Left colon (tissue), 2 donors: ENCODE measurements at regions not wholly inside any gene's neighbourhood (a gene's known extent, or its start where the extent isn't known, plus 50 kb on each side); places are given as distances from the start of the nearest gene placed in this dataset.
"Not testable (repeated sequence)": the region's sequence is repeated elsewhere in the genome, so short reads cannot be mapped to it uniquely, and the experiment has no call there.

Experiments used
- ATAC-seq: fragments of 200-7000 bp; cut with Tn5 transposase; one replicate; pipeline ENCODE4 v1.9.1; 2020; ENCODE audit warnings: mild to moderate bottlenecking, moderate library complexity
- DNase-seq, 2 donors: peaks; one replicate each; pipeline ENCODE4 v3.0.0-alpha.2; 2020
- intact Hi-C, 2 donors: fragments of 100-400 bp; cut with DNase I in 1 of 2; cut with micrococcal nuclease in 1 of 2; formaldehyde crosslinking; loops; one replicate each; pipeline versions ENCODE4 v1.11.2 to v1.14.0; 2022; cut with DNase I, micrococcal nuclease
- donor health status: DM: no; HTN: no; CAD: no.
- donor health status: DM: yes; HTN: yes; CAD: no.

DNA sequence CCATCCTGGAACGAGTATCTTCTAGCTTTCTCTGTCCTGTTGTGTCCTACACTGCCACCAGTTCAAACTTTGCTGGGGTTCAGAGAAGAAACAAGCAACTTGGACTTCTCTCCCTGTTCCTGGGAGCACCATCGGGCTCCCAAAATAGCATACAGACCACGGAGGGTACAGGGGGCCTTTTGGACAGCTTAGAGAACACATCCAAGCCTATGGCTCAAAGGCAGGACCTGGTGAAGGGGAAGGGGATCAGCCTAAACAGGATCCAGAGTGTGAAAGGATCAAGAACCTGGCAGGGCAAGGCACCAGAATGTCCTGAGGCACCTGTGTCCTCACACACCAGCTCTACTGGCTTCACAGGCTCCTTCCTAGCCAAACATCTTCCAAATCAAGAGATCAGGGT is 1336.5 kb downstream of the UQCRFS1 start:
- DNase-seq (no peak), ATAC-seq (no peak)
- intact Hi-C loops, result no loop called here

DNA sequence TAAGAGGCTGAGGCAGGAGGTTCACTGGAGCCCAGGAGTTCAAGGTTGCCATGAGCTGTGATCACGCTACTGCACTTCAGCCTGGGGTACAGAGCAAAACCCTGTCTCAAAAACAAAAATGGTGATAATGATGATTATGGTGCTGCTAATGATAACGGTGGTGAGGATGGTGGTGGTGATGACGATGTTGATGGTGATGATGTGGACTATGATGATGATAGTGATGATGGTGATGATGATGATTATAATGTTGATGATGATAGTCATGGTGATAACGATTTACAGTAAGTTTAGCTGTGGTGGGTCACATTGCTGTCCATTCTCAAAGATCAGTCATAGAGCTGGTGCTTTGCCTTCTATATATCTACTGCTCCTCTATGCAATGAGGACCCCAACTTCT is 1340.6 kb downstream of the UQCRFS1 start:
- intact Hi-C loops, result no loop called here
- no peak for ATAC-seq
- DNase-seq, result no peak

DNA sequence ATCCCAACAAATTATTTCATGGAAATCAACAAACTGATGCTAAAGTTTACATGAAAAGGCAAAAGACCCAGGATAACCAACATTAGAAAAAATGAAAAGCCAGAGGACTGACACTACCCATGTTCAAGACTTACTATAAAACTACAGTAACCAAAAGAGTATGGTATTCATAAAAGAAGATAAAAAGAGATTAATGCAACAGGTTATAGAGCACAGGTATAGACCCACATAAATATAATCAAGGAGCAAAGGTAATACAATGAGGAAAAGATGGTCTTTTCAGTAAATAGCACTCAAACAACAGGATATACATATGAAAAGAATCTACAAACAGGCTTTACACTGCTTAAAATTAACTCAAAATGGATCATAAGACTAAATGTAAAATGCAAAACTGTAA is 1342.7 kb downstream of the UQCRFS1 start:
- intact Hi-C loops, result no loop called here
- DNase-seq (no peak), ATAC-seq (no peak)

DNA sequence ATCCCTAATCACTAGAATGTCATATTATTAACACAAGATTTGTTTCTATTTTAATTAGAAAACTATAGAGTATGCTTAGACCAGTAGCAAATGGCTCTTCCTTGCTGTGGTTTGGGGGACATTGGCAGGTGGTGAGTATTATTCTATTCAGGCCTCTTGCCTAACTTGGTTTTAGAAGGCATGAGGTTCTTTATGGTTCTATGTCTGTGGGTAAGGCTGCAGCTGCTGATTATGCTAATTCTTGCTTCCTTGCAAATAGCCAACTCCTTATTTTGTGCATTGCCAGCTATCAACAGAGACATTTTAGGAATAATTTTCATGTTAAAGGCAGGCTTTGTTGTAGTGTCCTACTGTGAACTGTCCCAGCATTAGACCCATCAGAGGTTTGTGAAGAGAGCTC is 1344.9 kb downstream of the UQCRFS1 start:
- no peak for DNase-seq
- no peak for ATAC-seq
- intact Hi-C loops, result no loop called here

DNA sequence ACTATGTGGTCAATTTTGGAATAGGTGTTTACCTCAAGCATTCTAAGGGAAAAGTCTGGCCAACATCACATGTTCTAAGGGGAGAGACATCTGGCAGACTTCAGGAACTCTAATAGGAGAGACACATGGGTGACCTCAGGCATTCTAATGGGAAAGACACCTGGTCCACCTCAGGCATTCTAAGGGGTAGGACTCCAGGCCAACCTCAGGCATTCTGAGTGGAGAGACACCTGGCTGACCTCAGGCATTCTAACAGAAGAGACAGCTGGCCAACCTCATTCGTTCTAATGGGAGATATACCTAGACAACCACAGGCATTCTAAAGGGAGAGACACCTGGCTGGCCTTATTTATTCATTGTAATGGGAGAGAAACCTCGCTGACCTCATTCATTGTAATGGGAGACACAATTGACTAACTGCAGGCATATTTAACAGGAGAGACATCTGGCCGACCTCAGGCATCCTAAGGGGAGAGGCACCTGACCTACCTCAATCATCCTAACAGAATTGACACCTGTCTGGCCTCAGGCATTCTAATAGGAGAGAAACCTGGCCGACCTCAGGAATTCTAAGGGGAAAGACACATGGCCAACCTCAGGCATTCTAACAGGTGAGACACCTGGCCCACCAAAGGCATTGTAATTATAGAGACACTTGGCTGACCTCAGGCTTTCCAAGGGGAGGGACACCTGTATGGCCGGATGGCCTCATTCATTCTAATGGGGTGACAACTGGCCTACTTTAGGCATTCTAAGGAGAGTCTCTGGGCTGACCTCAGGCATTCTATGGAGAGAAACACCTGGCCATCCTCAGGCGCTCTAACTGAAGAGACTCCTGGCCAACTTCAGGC is 1346.8 kb downstream of the UQCRFS1 start:
- ATAC-seq (no peak), DNase-seq (no peak)
- intact Hi-C loops, result no loop called here

DNA sequence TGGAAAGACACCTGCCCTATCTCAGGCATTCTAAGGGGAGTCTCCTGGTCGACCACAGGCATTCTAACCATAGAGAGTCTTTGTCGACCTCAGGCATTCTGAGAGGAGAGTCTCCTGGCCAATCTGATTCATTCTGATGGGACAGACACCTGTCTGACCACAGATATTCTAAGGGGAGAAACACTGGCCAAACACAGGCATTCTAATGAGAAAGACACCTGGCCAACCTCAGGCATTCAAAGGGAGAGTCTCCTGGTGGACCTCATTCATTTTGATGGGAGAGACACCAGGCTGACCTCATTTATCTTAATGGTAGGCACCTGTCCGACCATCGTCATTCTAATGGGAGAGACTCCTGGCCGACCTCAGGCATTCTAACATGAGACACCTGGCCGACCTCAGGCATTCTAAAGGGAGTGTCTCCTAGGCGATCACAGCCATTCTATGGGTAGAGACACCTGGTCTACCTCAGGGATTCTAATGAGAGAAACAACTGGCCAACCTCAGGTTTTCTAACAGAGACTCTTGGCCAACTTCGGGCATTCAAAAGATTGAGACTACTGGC is 1351.5 kb downstream of the UQCRFS1 start:
- intact Hi-C loops, result no loop called here
- no peak for DNase-seq
- ATAC-seq, result no peak

DNA sequence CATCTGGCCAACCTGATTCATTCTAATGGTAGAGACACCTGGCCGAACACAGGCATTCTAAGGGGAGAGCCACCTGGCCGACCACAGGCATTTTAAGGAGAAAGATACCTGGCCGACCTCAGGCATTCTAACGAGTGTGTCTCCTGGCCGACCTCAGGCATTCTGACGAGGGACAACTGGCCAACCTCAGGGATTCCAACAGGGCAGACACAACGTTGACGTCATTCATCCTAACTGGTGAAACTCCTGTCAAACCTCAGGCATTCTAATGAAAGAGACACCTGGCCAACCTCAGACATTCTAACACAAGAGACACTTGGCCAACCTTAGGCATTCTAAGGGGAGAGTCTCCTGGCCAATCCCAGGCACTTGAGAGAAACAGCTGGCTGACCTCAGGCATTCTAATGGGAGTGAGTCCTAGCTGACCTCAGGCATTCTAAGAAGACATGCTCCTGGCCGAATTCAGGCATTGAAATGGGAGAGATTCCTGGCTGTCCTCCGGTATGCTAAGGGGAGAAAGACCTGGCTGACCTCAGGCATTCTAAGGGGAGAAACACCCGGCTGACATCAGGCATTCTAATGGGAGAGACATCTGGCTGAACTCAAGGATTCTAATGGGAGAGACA is 1352.5 kb downstream of the UQCRFS1 start:
- DNase-seq, result no peak
- intact Hi-C loops, result no loop called here
- ATAC-seq, result no peak

DNA sequence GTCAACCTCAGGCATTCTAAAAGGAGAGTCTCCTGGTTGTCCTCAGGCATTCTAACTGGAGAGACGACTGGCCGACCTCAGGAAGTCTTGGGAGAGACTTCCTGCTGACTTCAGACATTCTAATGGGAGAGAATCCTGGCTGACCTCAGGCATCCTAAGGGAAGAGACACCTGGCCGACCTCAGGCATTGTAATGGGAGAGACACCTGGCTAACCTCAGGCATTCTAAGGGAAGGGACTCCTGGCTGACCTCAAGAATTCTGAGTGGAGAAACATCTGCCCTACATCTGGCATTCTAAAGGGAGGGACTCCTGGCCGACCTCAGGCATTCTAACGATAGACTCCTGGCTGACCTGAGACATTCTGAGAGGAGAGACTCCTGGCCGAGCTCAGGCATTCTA is 1353.3 kb downstream of the UQCRFS1 start:
- DNase-seq, result no peak
- intact Hi-C loops, result no loop called here
- ATAC-seq, result no peak

DNA sequence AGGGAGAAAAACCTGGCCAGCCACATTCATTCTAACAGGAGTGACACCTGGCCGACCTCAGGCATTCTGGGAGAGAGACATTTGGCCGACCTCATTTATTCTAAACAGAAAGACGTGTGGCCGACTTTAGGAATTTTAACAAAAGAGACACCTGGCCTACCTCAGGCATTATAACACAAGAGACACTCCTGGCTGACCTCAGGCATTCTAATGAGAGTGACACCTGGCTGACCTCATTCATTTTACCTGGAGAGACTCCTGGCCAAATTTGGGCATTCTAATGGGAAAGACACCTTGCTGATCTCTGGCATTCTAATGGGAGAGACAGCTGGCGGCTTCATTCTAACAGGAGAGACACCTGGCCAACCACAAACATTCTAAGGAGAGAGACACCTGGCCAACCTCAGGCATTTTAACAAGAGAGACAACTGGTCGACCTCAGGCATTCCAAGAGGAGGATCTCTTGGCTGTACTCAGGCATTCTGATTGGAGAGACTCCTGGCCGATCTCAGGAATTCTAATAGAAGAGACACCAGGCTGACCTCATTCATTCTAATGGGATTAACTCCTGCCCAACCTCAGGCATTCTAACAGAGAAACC is 1353.9 kb downstream of the UQCRFS1 start:
- DNase-seq (no peak), ATAC-seq (no peak)
- intact Hi-C loops, result no loop called here

DNA sequence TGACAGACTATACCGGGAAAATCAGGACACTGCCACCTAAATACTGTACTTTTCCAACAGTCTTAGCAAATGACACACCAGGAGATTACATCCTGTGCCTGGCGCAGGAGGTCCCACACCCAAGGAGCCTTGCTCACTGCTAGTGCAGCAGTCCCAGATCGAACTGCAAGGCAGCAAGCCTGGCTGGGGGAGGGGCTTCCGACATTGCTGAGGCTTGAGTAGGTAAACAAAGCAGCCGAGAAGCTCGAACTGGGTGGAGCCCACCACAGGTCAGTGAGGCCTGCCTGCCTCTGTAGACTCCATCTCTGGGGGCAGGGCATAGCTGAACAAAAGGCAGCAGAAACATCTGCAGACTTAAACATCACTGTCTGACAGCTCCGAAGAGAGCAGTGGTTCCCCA is 1360.0 kb downstream of the UQCRFS1 start:
- DNase-seq, ATAC-seq, intact Hi-C loops: not testable (repeated sequence)

DNA sequence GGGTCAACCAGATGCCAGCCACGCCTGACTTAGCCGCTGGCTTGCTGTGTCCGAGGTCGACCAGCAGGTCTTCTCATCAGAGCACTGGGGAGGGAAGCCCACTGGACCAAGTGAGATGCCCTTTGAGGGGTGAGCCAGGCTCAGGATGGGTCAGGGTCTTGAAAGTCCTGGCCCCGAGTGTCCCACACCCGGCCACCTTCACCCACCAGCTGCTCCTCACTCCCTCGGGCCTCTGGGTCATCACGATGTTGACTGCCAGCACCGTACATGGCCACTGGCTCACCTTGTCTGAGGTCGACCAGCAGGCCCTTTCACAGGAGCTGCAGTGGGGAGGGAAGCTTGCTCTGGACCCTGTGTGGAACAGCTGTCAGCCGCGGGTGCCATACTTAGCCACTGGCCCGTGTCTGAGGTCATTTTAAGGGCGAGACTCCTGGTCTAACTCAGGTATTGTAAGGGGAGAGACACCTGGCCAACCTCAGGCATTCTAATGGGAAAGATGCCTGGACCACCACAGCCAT is 1361.3 kb downstream of the UQCRFS1 start:
- DNase-seq, result no peak
- intact Hi-C loops, result no loop called here
- no peak for ATAC-seq

DNA sequence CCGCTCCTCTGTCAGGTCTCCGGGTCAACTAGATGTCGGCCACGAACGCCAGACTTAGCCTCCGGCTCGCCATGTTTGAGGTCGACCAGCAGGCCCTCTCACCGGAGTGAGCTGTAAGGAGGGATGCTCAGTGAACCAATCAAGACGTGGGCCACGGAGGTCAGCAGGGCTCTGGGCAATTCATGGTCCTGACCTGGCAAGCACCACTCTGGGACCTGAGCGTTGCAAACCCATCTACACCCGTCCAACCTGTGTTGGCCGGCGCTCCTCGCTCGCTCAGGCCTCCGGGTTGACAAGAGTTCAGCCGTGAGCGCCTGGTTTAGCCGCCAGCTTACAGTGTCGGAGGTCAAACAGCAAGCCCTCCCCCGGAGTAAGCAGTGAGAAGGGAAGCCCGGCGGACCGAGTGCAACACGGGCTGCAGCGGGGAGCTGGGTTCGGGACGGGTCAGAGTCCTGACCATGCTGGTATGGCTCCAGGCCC is 1361.9 kb downstream of the UQCRFS1 start:
- no peak for DNase-seq
- intact Hi-C loops, result no loop called here
- no peak for ATAC-seq

DNA sequence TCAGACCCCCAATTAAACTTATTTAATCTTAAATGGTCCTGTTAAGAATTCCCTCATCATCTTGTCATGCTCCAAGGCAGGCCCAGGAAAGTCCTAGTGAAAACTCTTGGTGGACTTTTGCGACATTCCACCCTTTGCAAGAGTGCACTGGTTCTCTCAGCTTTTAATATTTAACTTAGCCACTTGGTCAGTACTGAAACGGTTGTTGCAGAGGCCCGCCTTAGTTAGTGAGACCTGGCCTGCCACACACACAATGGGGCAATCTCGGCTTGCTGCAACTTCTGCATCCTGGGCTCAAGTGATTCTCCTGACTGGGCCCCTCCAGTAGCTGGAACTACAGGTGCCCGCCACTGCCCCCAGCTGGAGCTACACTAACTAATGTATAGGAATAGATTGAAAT is 1366.0 kb downstream of the UQCRFS1 start:
- no peak for DNase-seq
- no peak for ATAC-seq

DNA sequence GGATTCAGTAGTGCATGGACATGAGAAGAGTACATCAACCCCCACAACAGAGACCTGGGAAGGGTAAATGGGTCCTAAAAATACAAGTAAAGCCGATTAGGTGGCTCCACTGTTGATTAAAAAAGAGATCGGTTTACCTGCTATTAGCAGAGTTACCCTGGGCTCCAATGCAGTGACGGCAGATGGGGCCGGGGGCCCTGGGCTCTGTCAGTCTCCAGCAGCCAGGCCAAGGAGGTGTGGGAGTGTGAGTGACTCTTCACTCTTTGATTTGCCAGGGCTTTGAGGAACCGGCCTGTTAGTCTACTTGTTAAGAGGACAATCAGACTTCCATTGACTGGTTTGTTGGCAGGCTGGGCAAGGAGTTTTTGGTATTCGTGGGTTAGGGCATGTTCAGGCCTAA is 1368.7 kb downstream of the UQCRFS1 start:
- DNase-seq (no peak), ATAC-seq (no peak)
- intact Hi-C loops, result no loop called here

More for the DNA sequence above, 1366.0 kb downstream of the UQCRFS1 start:
- intact Hi-C loops, result no loop called here

DNA sequence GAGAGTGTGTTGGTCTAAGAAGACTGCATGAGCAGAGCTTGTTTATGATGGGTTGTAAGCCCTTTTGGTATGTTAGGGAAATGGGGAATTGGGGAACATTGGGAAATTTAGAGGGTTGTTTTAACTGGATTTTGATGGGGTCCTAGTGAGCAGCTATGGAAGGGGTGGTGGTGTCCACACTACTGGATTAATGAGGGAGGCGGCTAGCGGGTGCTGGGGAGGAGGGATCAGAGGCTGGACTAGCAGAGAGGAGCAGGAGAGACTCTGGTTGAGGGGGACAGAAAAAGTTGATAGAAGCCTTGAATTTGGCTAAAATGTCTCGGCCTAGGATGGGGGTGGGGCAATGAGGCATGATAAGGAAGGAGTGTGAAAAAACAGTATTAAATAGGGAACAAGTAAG is 1369.1 kb downstream of the UQCRFS1 start:
- intact Hi-C loops, result no loop called here
- ATAC-seq (no peak), DNase-seq (no peak)

DNA sequence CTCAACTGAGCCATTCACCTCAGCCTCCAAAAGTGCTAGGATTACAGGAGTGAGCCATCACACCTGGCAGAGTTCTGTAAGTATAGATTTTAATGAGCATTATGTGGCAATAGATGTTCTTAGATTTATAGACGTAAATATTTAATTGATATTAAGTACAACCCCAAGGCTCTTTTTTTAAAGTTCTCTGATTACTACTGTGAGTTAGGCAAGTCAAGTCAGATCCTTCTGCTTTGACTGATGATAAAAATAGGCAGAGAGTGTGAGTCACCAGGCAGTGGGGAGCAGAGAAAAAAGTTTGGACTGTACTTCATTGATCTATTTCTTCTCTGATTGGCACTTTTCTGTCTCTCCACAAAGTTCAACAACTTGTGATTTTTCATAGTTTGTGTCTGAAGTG is 1379.9 kb downstream of the UQCRFS1 start:
- DNase-seq (no peak), ATAC-seq (no peak)
- intact Hi-C loops, result no loop called here

DNA sequence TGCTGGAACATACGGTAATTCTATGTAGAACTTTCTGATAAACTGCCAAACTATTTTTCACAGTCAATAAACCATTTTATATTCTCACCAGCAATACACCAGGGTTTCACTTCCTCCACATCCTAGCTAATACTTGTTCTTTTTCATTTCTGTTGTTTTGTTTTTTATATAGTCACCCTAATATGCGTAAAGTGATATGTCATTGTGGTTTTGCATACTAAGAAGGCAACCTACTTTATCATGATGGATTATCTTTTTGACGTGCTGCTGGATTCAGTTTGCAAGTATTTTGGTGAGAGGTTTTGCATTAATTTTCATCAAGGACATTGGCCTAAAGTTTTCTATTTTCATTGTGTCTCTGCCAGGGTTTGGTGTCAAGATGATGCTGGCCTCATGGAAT is 1384.1 kb downstream of the UQCRFS1 start:
- ATAC-seq (no peak), DNase-seq (no peak)
- intact Hi-C loops, result no loop called here

DNA sequence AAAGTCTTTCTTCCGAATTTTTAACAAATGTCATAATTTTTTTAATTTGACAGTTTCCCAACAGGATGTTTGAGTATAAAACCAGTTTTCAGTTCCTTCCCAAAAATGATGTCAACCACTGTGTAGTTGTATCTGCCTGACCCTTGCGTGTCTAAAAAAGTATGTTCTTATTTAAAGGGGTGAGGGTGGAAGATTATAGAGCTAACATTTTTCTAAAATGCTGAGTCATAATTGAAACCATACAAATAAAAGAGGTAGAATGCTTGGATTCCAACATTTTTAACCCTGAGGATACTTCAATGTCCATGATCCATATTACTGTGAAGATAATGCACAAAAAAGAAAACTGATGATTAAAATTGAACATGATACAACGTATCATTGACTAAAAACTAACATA is 1388.8 kb downstream of the UQCRFS1 start:
- DNase-seq, result no peak
- ATAC-seq, result no peak
- intact Hi-C loops, result no loop called here

DNA sequence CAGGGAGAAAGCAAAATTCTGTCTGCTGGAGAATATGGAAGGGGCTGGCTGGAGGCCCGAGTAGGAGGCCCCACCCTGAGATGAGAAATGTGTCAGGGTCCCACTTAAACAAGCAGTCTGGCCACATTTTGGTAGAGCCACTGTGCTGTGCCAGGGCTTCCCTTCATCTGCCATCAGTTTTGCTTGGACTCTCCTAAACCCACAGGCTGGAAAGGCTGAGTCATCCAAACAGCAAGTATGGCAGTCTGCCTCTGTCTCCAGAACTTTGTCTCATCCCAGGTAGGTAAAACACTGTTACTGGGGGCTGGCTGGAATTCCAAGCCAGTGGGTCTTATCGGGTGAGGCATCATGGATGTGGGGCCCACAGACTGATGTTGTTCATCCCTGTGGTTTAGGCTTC is 1390.6 kb downstream of the UQCRFS1 start:
- ATAC-seq, result no peak
- DNase-seq, result no peak
- intact Hi-C loops, result no loop called here
